Ovary (tissue), 3 donors: ENCODE measurements at regions not wholly inside any gene's neighbourhood (a gene's known extent, or its start where the extent isn't known, plus 50 kb on each side); places are given as distances from the start of the nearest gene placed in this dataset.

ENCODE experiments used
- CTCF ChIP-seq, 3 donors: fragments of 450-650 bp in 2 of 3; fragments of 200-600 bp in 1 of 3; IDR thresholded peaks; one replicate each; pipeline versions ENCODE4 v1.5.1 to v1.8.0; 2016 to 2022; ENCODE audit warnings: antibody characterized with exemption in 3 of 3, mild to moderate bottlenecking in 1 of 3
- EP300 ChIP-seq: sonication (generic); formaldehyde crosslinking; IDR thresholded peaks from one replicate; pipeline ENCODE4 v1.6.1; 2017; ENCODE audit warnings: antibody characterized with exemption
- POLR2A ChIP-seq: fragments of 450-650 bp; IDR thresholded peaks from one replicate; pipeline ENCODE4 v1.6.1; 2017; ENCODE audit warnings: antibody characterized with exemption, mild to moderate bottlenecking, moderate library complexity
- donor health status: DM: no; HTN: no; CAD: no.

DNA sequence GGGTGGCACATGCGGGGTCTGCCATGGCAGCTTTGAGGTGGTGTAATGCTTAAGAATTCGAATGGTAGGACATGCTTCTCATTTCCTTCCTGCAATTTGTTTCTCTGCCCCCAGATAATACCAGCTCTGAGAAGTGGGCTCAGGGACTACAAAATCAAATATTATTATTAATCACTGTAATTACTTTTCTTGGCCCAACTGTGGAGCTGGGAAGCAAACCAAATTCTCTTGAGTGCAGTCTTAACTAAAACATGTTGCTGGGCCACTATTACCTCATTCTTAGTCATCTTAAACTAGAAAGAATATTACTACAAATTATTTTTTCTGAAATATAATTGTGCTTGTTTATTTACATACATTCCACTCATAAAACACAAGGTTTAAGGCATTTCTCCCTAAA, 566.7 kb upstream of the NRP1 start:
- TF ChIP-seq CTCF (IDR thresholded peaks at IDR 0.05) (no peak), POLR2A (no peak), EP300 (no peak)
